Neural cell (in vitro differentiated cells): ENCODE measurements at regions not wholly inside any gene's neighbourhood (a gene's known extent, or its start where the extent isn't known, plus 50 kb on each side); places are given as distances from the start of the nearest gene placed in this dataset.
"Not testable (repeated sequence)": the region's sequence is repeated elsewhere in the genome, so short reads cannot be mapped to it uniquely, and the experiment has no call there.

Source experiments
- H2AFZ ChIP-seq: fragments of 200-600, 300-800 bp; sonication (generic), shearing (Covaris generic); 2 replicates; pipeline ENCODE4 v1.6.0; 2014; ENCODE audit warnings: low read depth, mild to moderate bottlenecking, antibody characterized with exemption, low read length, moderate library complexity
- H3F3A ChIP-seq: fragments of 200-600 bp; shearing (Covaris generic); 2 replicates; pipeline ENCODE4 v1.6.1; 2016; ENCODE audit warnings: mild to moderate bottlenecking, moderate library complexity, mixed read lengths, antibody characterized with exemption, low read length; ENCODE audit not compliant: insufficient read depth, poor library complexity, severe bottlenecking
- H3K27ac ChIP-seq: fragments of 200-600, 300-800 bp; sonication (generic), shearing (Covaris generic); 2 replicates; pipeline ENCODE4 v1.5.1; 2014; ENCODE audit warnings: mild to moderate bottlenecking, low read length, moderate library complexity
- H3K27me3 ChIP-seq: fragments of 300-800, 200-600 bp; sonication (generic), shearing (Covaris generic); 2 replicates; pipeline ENCODE4 v1.6.0; 2014; ENCODE audit warnings: mild to moderate bottlenecking, low read depth, low read length, moderate library complexity; ENCODE audit not compliant: insufficient read depth
- H3K36me3 ChIP-seq: fragments of 300-800, 200-600 bp; sonication (generic), shearing (Covaris generic); 2 replicates; pipeline ENCODE4 v1.5.1; 2014; ENCODE audit warnings: mild to moderate bottlenecking, antibody characterized with exemption, low read length, moderate library complexity; ENCODE audit not compliant: insufficient read depth
- H3K4me2 ChIP-seq: fragments of 300-800, 200-600 bp; sonication (generic), shearing (Covaris generic); 2 replicates; pipeline ENCODE4 v1.6.0; 2014; ENCODE audit warnings: mild to moderate bottlenecking, low read length
- H3K4me3 ChIP-seq: fragments of 300-800, 200-600 bp; sonication (generic), shearing (Covaris generic); 2 replicates; pipeline ENCODE4 v1.5.1; 2014; ENCODE audit warnings: mild to moderate bottlenecking, low read length, moderate library complexity
- H3K79me2 ChIP-seq: fragments of 200-600 bp; shearing (Covaris generic); replicated peaks from 2 replicates; pipeline ENCODE4 v1.6.0; 2014; ENCODE audit warnings: mild to moderate bottlenecking, low read length, moderate library complexity; ENCODE audit not compliant: insufficient read depth
- H3K9ac ChIP-seq: fragments of 300-800, 200-600 bp; sonication (generic), shearing (Covaris generic); 2 replicates; pipeline ENCODE4 v1.6.1; 2016; ENCODE audit warnings: mild to moderate bottlenecking, low read length, mixed read lengths
- H3K9me2 ChIP-seq: fragments of 200-600 bp; shearing (Covaris generic); 2 replicates; pipeline ENCODE4 v1.6.1; 2016; ENCODE audit warnings: mild to moderate bottlenecking, low read length, mixed read lengths; ENCODE audit not compliant: insufficient read depth
- H3K9me3 ChIP-seq: fragments of 200-600, 300-800 bp; sonication (generic), shearing (Covaris generic); 2 replicates; pipeline ENCODE4 v1.6.1; 2016; ENCODE audit warnings: mild to moderate bottlenecking, mixed run types, low read length, moderate library complexity, mixed read lengths
- H4K20me1 ChIP-seq: fragments of 200-600 bp; shearing (Covaris generic); 2 replicates; pipeline ENCODE4 v1.6.1; 2016; ENCODE audit warnings: mild to moderate bottlenecking, mixed run types; ENCODE audit not compliant: insufficient read depth
- POLR2AphosphoS5 ChIP-seq: IDR thresholded peaks from 2 replicates; pipeline ENCODE4 v1.6.1; 2012

DNA sequence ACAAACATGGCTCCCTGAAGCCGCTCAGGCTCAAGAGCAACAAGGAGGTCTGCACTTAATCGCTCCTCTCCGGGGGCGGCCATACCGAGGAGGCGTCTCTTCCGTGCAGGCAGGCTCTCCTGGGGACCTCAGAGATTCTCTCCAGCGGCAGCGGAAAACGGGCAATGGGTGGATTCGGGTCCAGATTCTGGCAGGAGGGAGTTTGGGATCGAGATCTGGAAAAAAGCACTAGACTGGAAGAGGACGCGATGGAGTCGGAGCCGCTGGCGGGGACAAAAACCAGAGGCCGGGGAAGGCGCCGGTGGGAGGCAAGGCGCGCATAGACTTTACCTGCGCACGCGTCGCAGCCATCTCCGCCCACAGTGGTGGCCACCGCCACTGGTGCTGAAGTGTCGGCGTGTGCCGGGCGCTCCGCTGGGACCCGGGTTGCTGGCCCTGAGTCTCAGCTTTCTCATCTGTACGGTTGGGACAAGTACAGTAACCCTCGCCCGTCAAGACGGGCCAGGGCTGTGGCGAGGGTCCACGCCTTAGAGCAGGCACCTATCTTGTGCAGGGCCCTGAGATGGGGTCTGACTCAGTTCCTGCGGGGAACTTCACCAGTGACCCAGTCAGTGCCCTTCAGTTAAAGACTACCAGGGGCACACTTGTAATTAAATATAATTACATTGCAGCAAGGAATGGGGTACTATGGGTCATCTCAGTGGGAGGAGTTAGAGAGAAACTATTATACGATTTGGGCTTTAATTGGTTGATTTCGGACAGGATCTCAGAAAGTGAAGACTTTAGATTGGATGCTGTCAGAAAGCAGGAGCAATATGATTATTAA lies 454.1 kb downstream of the SPATA31A1 start:
- H4K20me1 ChIP-seq, H3K9me3 ChIP-seq, H3K4me2 ChIP-seq, H3K79me2 ChIP-seq, H2AFZ ChIP-seq, H3F3A ChIP-seq, H3K9me2 ChIP-seq, H3K27me3 ChIP-seq, H3K36me3 ChIP-seq: not testable (repeated sequence)
- H3K27ac ChIP-seq = peak overlapping the region; percentile 49
- H3K9ac ChIP-seq = peak overlapping the region; percentile 55
- peak overlapping the region; percentile 58 for H3K4me3 ChIP-seq
- peak; percentile 14 for TF ChIP-seq POLR2AphosphoS5

DNA sequence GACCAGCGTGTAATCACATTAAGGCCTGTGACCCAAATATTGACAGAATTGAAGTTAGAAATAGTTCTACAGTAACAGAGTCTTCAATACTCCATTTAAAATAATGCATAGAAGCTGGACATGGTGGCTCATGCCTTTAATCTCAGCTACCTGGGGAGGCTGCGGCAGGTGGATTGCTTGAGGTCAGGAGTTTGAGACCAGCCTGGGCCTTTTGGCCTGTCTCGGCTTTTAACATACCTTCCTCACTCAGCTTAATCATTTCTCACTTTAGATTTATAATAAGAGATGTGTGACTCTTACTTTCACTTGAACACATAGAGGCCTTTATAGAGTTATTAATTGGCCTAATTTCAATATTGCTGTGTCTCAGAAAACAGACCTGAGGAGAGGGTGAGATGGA lies 454.9 kb downstream of the SPATA31A1 start:
- not testable (repeated sequence) for H3K27ac ChIP-seq, H3K9ac ChIP-seq, H3K9me3 ChIP-seq, H4K20me1 ChIP-seq, H2AFZ ChIP-seq, H3K79me2 ChIP-seq, H3K27me3 ChIP-seq, H3K4me3 ChIP-seq, H3F3A ChIP-seq, H3K4me2 ChIP-seq, H3K9me2 ChIP-seq, H3K36me3 ChIP-seq

DNA sequence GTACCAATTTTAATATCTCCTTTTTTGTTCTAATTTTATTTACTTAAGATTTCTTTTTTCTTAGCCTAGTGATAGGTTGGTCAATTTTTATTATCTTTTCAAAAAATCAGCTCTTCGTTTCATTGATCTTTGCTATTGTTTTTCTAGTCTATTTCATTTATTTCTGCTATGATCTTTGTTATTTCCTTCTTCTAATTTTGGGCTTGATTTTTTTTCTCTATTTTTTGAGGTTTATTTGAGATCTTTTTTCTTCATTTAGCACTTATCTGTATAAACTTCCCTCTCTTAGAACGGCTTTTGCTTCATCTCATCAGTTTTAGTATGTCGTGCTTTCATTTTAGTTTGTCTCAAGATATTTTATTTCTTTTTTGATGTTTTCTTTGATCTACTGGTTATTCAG lies 456.1 kb downstream of the SPATA31A1 start:
- H3K9me2 ChIP-seq, H3K79me2 ChIP-seq, H2AFZ ChIP-seq, H3F3A ChIP-seq, H3K9ac ChIP-seq, H3K4me2 ChIP-seq, H4K20me1 ChIP-seq, H3K27me3 ChIP-seq, H3K27ac ChIP-seq, H3K9me3 ChIP-seq, H3K4me3 ChIP-seq, H3K36me3 ChIP-seq: not testable (repeated sequence)

DNA sequence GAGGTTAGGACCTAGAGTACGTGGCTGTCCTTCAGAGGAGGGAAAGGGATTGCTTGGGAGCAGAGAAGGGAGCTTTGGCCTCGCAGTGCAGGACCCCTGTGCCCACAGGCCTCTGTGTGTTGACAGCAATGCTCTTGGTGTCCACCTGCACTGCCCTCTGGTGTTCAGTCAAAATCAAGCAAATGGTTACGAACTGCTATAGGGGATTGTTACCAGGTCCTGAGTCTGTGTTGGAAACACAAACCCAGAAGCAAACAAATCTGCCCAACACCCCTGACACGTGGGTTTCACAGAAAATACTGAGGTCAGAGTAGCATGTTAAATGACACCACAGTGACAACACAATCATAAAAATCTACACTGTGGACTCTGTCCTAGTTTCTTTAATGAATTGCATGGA lies 473.0 kb downstream of the SPATA31A1 start:
- not testable (repeated sequence) for H3K27me3 ChIP-seq, H3K9ac ChIP-seq, H3K4me3 ChIP-seq, H2AFZ ChIP-seq, H3K27ac ChIP-seq, H3K36me3 ChIP-seq, H3K9me3 ChIP-seq, H3K4me2 ChIP-seq, H3K9me2 ChIP-seq, H3K79me2 ChIP-seq, H4K20me1 ChIP-seq, H3F3A ChIP-seq
